Mammary epithelial cell (primary cell): ENCODE measurements at regions not wholly inside any gene's neighbourhood (a gene's known extent, or its start where the extent isn't known, plus 50 kb on each side); places are given as distances from the start of the nearest gene placed in this dataset.

Source experiments
- CTCF ChIP-seq, 2 donors: IDR thresholded peaks in 1 of 2; conservative IDR thresholded peaks in 1 of 2; 2 replicates each; pipeline ENCODE4 v1.5.1; 2011 to 2012; ENCODE audit warnings: inconsistent platforms in 2 of 2, low read length in 2 of 2, mild to moderate bottlenecking in 2 of 2, control low read depth in 1 of 2, low read depth in 1 of 2; ENCODE audit not compliant: insufficient read depth in 1 of 2; ENCODE audit errors: extremely low read depth in 1 of 2
- EZH2 ChIP-seq: IDR thresholded peaks from 2 replicates; pipeline ENCODE4 v1.6.1; 2012; ENCODE audit warnings: low read length, inconsistent platforms, borderline replicate concordance

GRCh38 chr2:200023570-200023969 lies 68.2 kb downstream of the MAIP1 start:
- TF ChIP-seq CTCF (conservative IDR thresholded peaks at IDR 0.05 in 1 of 2, IDR thresholded peaks at IDR 0.05 in 1 of 2; ENCODE audit: extremely low read depth in 1 of 2, insufficient read depth in 1 of 2, low read depth in 1 of 2, low read length in 2 of 2) (no peak), EZH2 (no peak)
